K562 (cell line): ENCODE measurements at regions not wholly inside any gene's neighbourhood (a gene's known extent, or its start where the extent isn't known, plus 50 kb on each side); places are given as distances from the start of the nearest gene placed in this dataset.

Experiments
- ATAC-seq: fragments of 200-7000 bp; cut with Tn5 transposase; 3 replicates; pipeline ENCODE4 v1.9.1; 2020; ENCODE audit warnings: moderate library complexity
- BruUV-seq: library from RNA; stranded (reverse); fragments of 400-500 nt; replicated peaks from 2 replicates; lab custom pipeline; 2021; lab: Mats Ljungman, UMichigan
- CTCF ChIA-PET: fragments of 300-600 bp; formaldehyde crosslinking; extraction: SDS; loops from one replicate; lab custom pipeline; 2021; ENCODE audit warnings: low intra/inter-chr PET ratio; lab: Yijun Ruan, JAX
- POLR2A ChIA-PET: fragments of 300-600, 350-650 bp; sonication (Branson Sonifier 250); formaldehyde crosslinking; extraction: SDS; loops from one replicate; lab custom pipeline; 2021; ENCODE audit warnings: antibody characterized with exemption, inconsistent platforms; lab: Yijun Ruan, JAX
- DNase-seq, 4 experiments: peaks; one replicate each; pipeline versions ENCODE4 v3.0.0 to v3.0.0-alpha.2; 2011 to 2018; ENCODE audit warnings: low spot score in 3 of 4, mixed read lengths in 3 of 4; ENCODE audit errors: extremely low read depth in 1 of 4
- FAIRE-seq: peaks from 2 replicates; lab custom pipeline; 2011; peaks lifted over from hg19 to GRCh38; lab: Jason Lieb, UNC
- H2AFZ ChIP-seq: 2 replicates; pipeline ENCODE4 v1.6.0; 2011; ENCODE audit warnings: low read depth, low read length, control low read depth, inconsistent platforms
- H3K27ac ChIP-seq: fragments of 200-600 bp; 3 replicates; pipeline ENCODE4 v1.8.0; 2011; ENCODE audit warnings: low read depth, mild to moderate bottlenecking, control low read depth, inconsistent platforms, low read length, moderate library complexity, mixed read lengths; ENCODE audit errors: extremely low read depth
- H3K27me3 ChIP-seq, 2 experiments: fragments of 300-600 bp in 1 of 2; 2 replicates in 1 of 2; 3 replicates in 1 of 2; pipeline versions ENCODE4 v1.6.0 to v1.8.0; 2011; ENCODE audit warnings: inconsistent platforms in 2 of 2, low read length in 2 of 2, mild to moderate bottlenecking in 1 of 2, mixed read lengths in 1 of 2, moderate library complexity in 1 of 2; ENCODE audit not compliant: control insufficient read depth in 2 of 2, insufficient read depth in 2 of 2
- H3K36me3 ChIP-seq: fragments of 300-600 bp; 3 replicates; pipeline ENCODE4 v1.8.0; 2011; ENCODE audit warnings: mild to moderate bottlenecking, low read length, inconsistent platforms; ENCODE audit not compliant: control insufficient read depth, insufficient read depth
- H3K4me1 ChIP-seq, 2 experiments: fragments of 200-600 bp in 1 of 2; replicated peaks in 1 of 2; 2 replicates in 1 of 2; 3 replicates in 1 of 2; pipeline versions ENCODE4 v1.5.1 to v1.8.0; 2011; ENCODE audit warnings: inconsistent platforms in 2 of 2, low read length in 2 of 2, mild to moderate bottlenecking in 1 of 2, mixed read lengths in 1 of 2, moderate library complexity in 1 of 2; ENCODE audit not compliant: control insufficient read depth in 2 of 2, insufficient read depth in 2 of 2
- H3K4me2 ChIP-seq: 2 replicates; pipeline ENCODE4 v1.6.1; 2011; ENCODE audit warnings: low read length, control low read depth, inconsistent platforms, mixed read lengths; ENCODE audit not compliant: insufficient read depth
- H3K4me3 ChIP-seq: fragments of 200-600 bp; sonication (generic), shearing (Covaris generic); 2 replicates; pipeline ENCODE4 v1.5.1; 2016; ENCODE audit warnings: control low read depth, inconsistent platforms
- H3K79me2 ChIP-seq: fragments of 200-600 bp; 3 replicates; pipeline ENCODE4 v1.8.0; 2011; ENCODE audit warnings: low read length, inconsistent platforms; ENCODE audit not compliant: control insufficient read depth, insufficient read depth
- H3K9ac ChIP-seq, 2 experiments: 2 replicates each; pipeline versions ENCODE4 v1.6.0 to v1.6.1; 2011; ENCODE audit warnings: low read depth in 2 of 2, low read length in 2 of 2, control low read depth in 1 of 2, inconsistent platforms in 1 of 2, mild to moderate bottlenecking in 1 of 2, mixed read lengths in 1 of 2; ENCODE audit not compliant: insufficient read depth in 1 of 2
- H3K9me1 ChIP-seq: one replicate; pipeline ENCODE4 v1.6.0; 2011; ENCODE audit warnings: inconsistent platforms, mild to moderate bottlenecking, low read length, moderate library complexity; ENCODE audit not compliant: control insufficient read depth, insufficient read depth
- H3K9me3 ChIP-seq: replicated peaks from 2 replicates; pipeline ENCODE4 v1.5.1; 2011; ENCODE audit warnings: low read depth, low read length, inconsistent platforms; ENCODE audit not compliant: control insufficient read depth, insufficient read depth
- H4K20me1 ChIP-seq: replicated peaks from 2 replicates; pipeline ENCODE4 v1.6.1; 2011; ENCODE audit warnings: low read length, inconsistent platforms, mixed read lengths; ENCODE audit not compliant: control insufficient read depth, insufficient read depth
- GMEB1 ChIP-seq: fragments of 250-450 bp; sonication (Bioruptor Pico); IDR thresholded peaks from 2 replicates; pipeline ENCODE4 v1.4.0; 2020; ENCODE audit warnings: mild to moderate bottlenecking
- MXD1 ChIP-seq: fragments of 250-450 bp; sonication (Bioruptor Pico); IDR thresholded peaks from 2 replicates; pipeline ENCODE4 v1.8.0; 2021; ENCODE audit warnings: borderline replicate concordance, mild to moderate bottlenecking, moderate library complexity; ENCODE audit not compliant: poor library complexity, severe bottlenecking
- NCOA2 ChIP-seq, 2 experiments: fragments of 450-650 bp; IDR thresholded peaks; 2 replicates each; pipeline ENCODE4 v1.6.1; 2018; ENCODE audit warnings: mild to moderate bottlenecking in 2 of 2, moderate library complexity in 1 of 2; ENCODE audit not compliant: partially characterized antibody in 2 of 2
- REST ChIP-seq, 2 experiments: fragments of 450-650 bp; formaldehyde crosslinking in 1 of 2; IDR thresholded peaks; 2 replicates each; pipeline versions ENCODE4 v1.4.0 to v1.6.1; 2014 to 2020; ENCODE audit warnings: mild to moderate bottlenecking in 2 of 2, borderline replicate concordance in 1 of 2, low read depth in 1 of 2
- RFX5 ChIP-seq: IDR thresholded peaks from 2 replicates; pipeline ENCODE4 v1.6.1; 2011; ENCODE audit warnings: low read depth, mild to moderate bottlenecking, improper control_type of control experiment, low read length
- SOX6 ChIP-seq: fragments of 450-650 bp; IDR thresholded peaks from 2 replicates; pipeline ENCODE4 v1.6.1; 2014; ENCODE audit warnings: mild to moderate bottlenecking
- SRSF9 ChIP-seq: fragments of 200-400 bp; formaldehyde crosslinking; IDR thresholded peaks from 2 replicates; pipeline ENCODE4 v1.6.1; 2017; ENCODE audit warnings: low read depth, low read length, borderline replicate concordance
- ZNF197 ChIP-seq: fragments of 200-800 bp; sonication (Bioruptor generic); IDR thresholded peaks from 2 replicates; pipeline ENCODE4 v1.6.1; 2016; ENCODE audit warnings: low read depth, missing genetic modification characterization, missing compliant biosample characterization
- in situ Hi-C: fragments of 300-500 bp; cut with MboI; formaldehyde crosslinking; loops from 4 replicates; pipeline ENCODE4 v1.15.0; 2018; ENCODE audit warnings: inconsistent platforms, mixed read lengths
- intact Hi-C: fragments of 100-400 bp; cut with micrococcal nuclease; formaldehyde crosslinking; loops from 2 replicates; pipeline ENCODE4 v1.14.2; 2022

GRCh38 chr2:180322781-180323180 is 315.7 kb upstream of the CWC22 start (continued):
- TF ChIP-seq RFX5 = no peak

GRCh38 chr2:180319586-180320405 is 312.7 kb upstream of the CWC22 start:
- Histone ChIP-seq H3K4me3 (no peak overlapping the region), H3K4me2 (no peak overlapping the region), H2AFZ (no peak overlapping the region), H3K27ac (no peak overlapping the region), H3K9ac (no peak overlapping the region), H3K79me2 (no peaks in the 10 kb centered on the region), H3K9me3 (no peaks in the 10 kb centered on the region; the same call in 1 of the 2 replicates), H3K36me3 (no peaks in the 10 kb centered on the region), H3K4me1 (no peaks in the 10 kb centered on the region), H3K27me3 (no peaks in the 10 kb centered on the region), H4K20me1 (no peaks in the 10 kb centered on the region), H3K9me1 (no peaks in the 10 kb centered on the region)
- in situ Hi-C loops = loop anchor here (10.0 kb wide), 1 partner anchor 1465 kb away; no protein-coding TSS in a partner anchor
- FAIRE-seq (no peak), ATAC-seq (no peak), DNase-seq (no peak)
- POLR2A ChIA-PET = no interaction called here
- BruUV-seq = no TSS peak
- intact Hi-C loops = no loop called here
- CTCF ChIA-PET = no interaction called here
- TF ChIP-seq SOX6 (no peak), ZNF197 (CRISPR knock-in tag) (no peak), REST (IDR thresholded peaks at IDR 0.05; ENCODE audit: borderline replicate concordance) (no peak), REST (CRISPR knock-in tag; IDR thresholded peaks at IDR 0.05; ENCODE audit: low read depth) (no peak), MXD1 (CRISPR knock-in tag) (no peak), NCOA2 (IDR thresholded peaks at IDR 0.05; ENCODE audit: partially characterized antibody in 2 of 2) (no peak), GMEB1 (CRISPR knock-in tag) (no peak), SRSF9 (no peak)
